LNCAP (cell line): ENCODE measurements at regions not wholly inside any gene's neighbourhood (a gene's known extent, or its start where the extent isn't known, plus 50 kb on each side); places are given as distances from the start of the nearest gene placed in this dataset.

ENCODE experiments used
- CTCF ChIP-seq: fragments of 450-650 bp; IDR thresholded peaks from 2 replicates; pipeline ENCODE4 v1.5.1; 2017; ENCODE audit warnings: mild to moderate bottlenecking

- TF ChIP-seq CTCF = no peak
Observed at GRCh38 chr2:195395362-195395761, 261.7 kb upstream of the SLC39A10 start.

GRCh38 chr2:195392446-195393336 lies 264.3 kb upstream of the SLC39A10 start:
- no peak for TF ChIP-seq CTCF

GRCh38 chr2:195390686-195391321 lies 266.2 kb upstream of the SLC39A10 start:
- no peak for TF ChIP-seq CTCF

- TF ChIP-seq CTCF = no peak
Observed at GRCh38 chr2:195388028-195388427, 269.0 kb upstream of the SLC39A10 start.

- TF ChIP-seq CTCF = no peak
Observed at GRCh38 chr2:195382186-195382585, 274.8 kb upstream of the SLC39A10 start.

- TF ChIP-seq CTCF = no peak
Observed at GRCh38 chr2:195370167-195370943, 286.7 kb upstream of the SLC39A10 start.

- TF ChIP-seq CTCF = no peak
Observed at GRCh38 chr2:195369218-195369587, 287.8 kb upstream of the SLC39A10 start.
